NCI-H1105 treated with DMSO at 0.1 percent for 48 hours (cell line): ENCODE measurements at regions not wholly inside any gene's neighbourhood (a gene's known extent, or its start where the extent isn't known, plus 50 kb on each side); places are given as distances from the start of the nearest gene placed in this dataset.

Experiments used
- DNase-seq: peaks from one replicate; lab custom pipeline; 2025; lab: John Stamatoyannopoulos, UW

GRCh38 chr5:175805256-175806011 is 65.9 kb upstream of the CPLX2 start:
- no peak for DNase-seq

- DNase-seq = no peak
Observed at GRCh38 chr5:175808711-175809110, 62.7 kb upstream of the CPLX2 start.

- DNase-seq = no peak
Observed at GRCh38 chr5:175809531-175810121, 61.8 kb upstream of the CPLX2 start.

GRCh38 chr5:175810457-175810856 is 60.9 kb upstream of the CPLX2 start:
- DNase-seq = no peak

- DNase-seq = no peak
Observed at GRCh38 chr5:175811589-175811988, 59.8 kb upstream of the CPLX2 start.

- DNase-seq = no peak
Observed at GRCh38 chr5:175813943-175814630, 57.3 kb upstream of the CPLX2 start.

- no peak for DNase-seq
Observed at GRCh38 chr5:175814691-175815090, 56.7 kb upstream of the CPLX2 start.

- DNase-seq = no peak
Observed at GRCh38 chr5:175815126-175815913, 56.1 kb upstream of the CPLX2 start.

GRCh38 chr5:175816348-175816747 is 55.0 kb upstream of the CPLX2 start:
- no peak for DNase-seq

- no peak for DNase-seq
Observed at GRCh38 chr5:175819090-175819425, 52.3 kb upstream of the CPLX2 start.

- no peak for DNase-seq
Observed at GRCh38 chr5:175820230-175820629, 51.1 kb upstream of the CPLX2 start.
